ENCODE measurements at regions not wholly inside any gene's neighbourhood (a gene's known extent, or its start where the extent isn't known, plus 50 kb on each side); places are given as distances from the start of the nearest gene placed in this dataset.

DNA sequence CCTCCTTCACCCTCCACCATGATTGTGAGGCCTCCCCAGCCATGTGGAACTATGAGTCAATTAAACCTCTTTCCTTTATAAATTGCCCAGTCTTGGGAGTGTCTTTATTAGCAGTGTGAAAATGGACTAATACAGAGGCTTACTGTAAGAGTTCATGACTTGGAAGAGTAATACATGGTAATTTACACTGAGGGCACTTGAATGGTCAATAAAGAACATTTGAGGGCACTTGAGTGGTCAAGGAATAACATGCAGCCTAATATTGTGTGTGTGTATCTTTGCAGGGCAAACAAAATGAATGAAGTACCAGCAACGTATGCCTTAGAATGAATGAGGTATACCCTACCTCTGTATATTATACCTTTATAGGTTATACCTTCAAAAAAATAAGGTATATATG lies 190.4 kb upstream of the SOX11 start:
- no peaks in the 10 kb centered on the region for H3K27me3 ChIP-seq (ENCODE audit: control insufficient read depth, insufficient read depth, low read length)
- H3K4me3 ChIP-seq (ENCODE audit: low read depth, low read length), result no peak overlapping the region
- H3K36me3 ChIP-seq (ENCODE audit: control insufficient read depth, insufficient read depth, low read length), result no peaks in the 10 kb centered on the region
- POLR2A ChIA-PET, result no interaction called here
- DNase-seq (ENCODE audit: low read depth), result no peak
- TF ChIP-seq, protein P1, sequence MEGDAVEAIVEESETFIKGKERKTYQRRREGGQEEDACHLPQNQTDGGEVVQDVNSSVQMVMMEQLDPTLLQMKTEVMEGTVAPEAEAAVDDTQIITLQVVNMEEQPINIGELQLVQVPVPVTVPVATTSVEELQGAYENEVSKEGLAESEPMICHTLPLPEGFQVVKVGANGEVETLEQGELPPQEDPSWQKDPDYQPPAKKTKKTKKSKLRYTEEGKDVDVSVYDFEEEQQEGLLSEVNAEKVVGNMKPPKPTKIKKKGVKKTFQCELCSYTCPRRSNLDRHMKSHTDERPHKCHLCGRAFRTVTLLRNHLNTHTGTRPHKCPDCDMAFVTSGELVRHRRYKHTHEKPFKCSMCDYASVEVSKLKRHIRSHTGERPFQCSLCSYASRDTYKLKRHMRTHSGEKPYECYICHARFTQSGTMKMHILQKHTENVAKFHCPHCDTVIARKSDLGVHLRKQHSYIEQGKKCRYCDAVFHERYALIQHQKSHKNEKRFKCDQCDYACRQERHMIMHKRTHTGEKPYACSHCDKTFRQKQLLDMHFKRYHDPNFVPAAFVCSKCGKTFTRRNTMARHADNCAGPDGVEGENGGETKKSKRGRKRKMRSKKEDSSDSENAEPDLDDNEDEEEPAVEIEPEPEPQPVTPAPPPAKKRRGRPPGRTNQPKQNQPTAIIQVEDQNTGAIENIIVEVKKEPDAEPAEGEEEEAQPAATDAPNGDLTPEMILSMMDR (IDR thresholded peaks at IDR 0.05; ENCODE audit: insufficient read depth, low read depth, low read length), result no peak
- CTCF ChIA-PET, result no interaction called here

DNA sequence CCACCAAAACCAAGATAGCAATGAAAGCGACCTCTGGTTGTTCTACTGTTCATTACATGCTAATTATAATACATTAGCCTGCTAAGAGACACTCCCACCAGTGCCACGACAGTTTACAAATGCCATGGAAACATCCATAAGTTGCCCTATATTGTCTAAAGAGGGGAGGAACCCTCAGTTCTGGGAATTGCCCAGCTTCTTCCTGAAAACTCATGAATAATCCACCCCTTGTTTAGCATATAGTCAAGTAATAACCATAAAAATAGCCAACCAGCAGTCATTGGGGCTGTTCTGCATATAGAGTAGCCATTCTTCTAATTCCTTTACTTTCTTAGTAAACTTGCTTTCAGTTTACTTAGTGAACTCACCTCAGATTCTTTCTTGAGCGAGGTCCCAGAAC lies 189.8 kb upstream of the SOX11 start:
- H3K4me3 ChIP-seq (ENCODE audit: low read depth, low read length), result no peak overlapping the region
- no peak for DNase-seq (ENCODE audit: low read depth)
- TF ChIP-seq, protein P1 (IDR thresholded peaks at IDR 0.05; ENCODE audit: insufficient read depth, low read depth, low read length), result no peak
- ChIA-PET CTCF (no interaction called here), POLR2A (no interaction called here)
- no peaks in the 10 kb centered on the region for H3K36me3 ChIP-seq (ENCODE audit: control insufficient read depth, insufficient read depth, low read length)
- H3K27me3 ChIP-seq (ENCODE audit: control insufficient read depth, insufficient read depth, low read length), result no peaks in the 10 kb centered on the region

DNA sequence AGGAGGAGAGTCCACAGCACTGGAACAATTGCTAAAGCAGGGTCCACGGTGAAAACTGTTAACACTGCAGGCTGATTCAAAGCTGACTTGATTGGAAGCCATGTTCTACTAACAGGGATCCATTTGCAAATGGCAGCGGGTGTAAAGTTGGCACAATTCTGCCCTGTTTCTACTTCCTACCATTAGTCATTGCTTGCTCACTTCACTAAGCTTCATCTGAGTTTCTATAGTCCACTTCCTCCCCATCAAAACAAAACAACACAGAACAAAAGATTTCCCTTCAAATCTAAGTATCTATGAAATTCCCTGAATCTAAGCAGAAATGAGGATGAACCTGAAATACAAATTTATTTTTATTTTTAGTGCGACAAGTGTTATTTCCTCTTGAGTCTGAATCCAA lies 187.4 kb upstream of the SOX11 start:
- Histone ChIP-seq H3K4me3 (ENCODE audit: low read depth, low read length) (no peak overlapping the region), H3K36me3 (ENCODE audit: control insufficient read depth, insufficient read depth, low read length) (no peaks in the 10 kb centered on the region), H3K27me3 (ENCODE audit: control insufficient read depth, insufficient read depth, low read length) (no peaks in the 10 kb centered on the region)
- DNase-seq (ENCODE audit: low read depth), result no peak
- CTCF ChIA-PET, result no interaction called here
- TF ChIP-seq, protein P1 (IDR thresholded peaks at IDR 0.05; ENCODE audit: insufficient read depth, low read depth, low read length), result no peak
- POLR2A ChIA-PET, result no interaction called here

DNA sequence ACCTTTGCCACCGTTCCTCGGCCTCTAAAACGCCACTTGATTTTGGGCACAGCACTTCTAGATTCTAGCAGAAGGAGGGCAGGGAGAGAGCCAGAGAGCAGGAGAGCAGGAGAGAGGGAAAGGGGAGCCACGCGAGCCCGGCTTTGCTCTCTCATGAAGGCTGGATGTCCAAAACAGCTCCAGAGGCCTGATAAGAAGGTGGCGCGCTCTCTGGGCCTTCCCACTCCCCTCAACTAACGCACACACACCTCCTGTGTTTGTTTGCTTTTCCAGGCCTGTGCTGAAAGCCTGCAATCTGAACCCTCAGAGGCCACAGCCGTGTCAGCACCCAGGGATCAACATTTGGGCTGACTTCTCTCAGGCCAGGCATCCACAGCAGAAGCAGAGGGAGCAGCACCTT lies 184.8 kb upstream of the SOX11 start:
- TF ChIP-seq, protein P1 (IDR thresholded peaks at IDR 0.05; ENCODE audit: insufficient read depth, low read depth, low read length), result no peak
- H3K4me3 ChIP-seq (ENCODE audit: low read depth, low read length), result no peak overlapping the region
- CTCF ChIA-PET, result no interaction called here
- no peaks in the 10 kb centered on the region for H3K27me3 ChIP-seq (ENCODE audit: control insufficient read depth, insufficient read depth, low read length)
- H3K36me3 ChIP-seq (ENCODE audit: control insufficient read depth, insufficient read depth, low read length), result no peaks in the 10 kb centered on the region
- POLR2A ChIA-PET, result no interaction called here
- DNase-seq (ENCODE audit: low read depth), result no peak

DNA sequence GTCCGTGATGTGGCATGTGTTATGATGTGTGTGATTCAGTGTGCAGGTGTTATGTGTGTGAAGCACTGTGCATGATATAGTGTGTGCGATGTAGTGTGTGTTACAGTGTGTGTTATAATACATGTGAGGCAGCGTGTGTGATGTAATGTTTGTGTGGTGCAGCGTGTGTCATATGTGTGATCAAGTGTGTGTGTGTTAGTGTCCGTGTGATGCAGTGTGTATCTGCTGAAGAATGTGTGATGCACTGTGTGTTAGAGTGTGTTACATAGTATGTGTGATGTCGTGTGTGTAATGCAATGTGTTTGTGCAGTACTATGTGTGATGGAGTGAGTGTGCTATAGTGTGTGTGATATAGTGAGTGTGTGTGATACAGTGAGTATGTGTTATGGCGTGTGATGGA lies 182.8 kb upstream of the SOX11 start:
- CTCF ChIA-PET, result interaction anchor here (0.8 kb wide), 1 partner anchor 339 kb away, joined by 3 read pairs; no protein-coding TSS in a partner anchor
- Histone ChIP-seq H3K27me3 (ENCODE audit: control insufficient read depth, insufficient read depth, low read length) (no peaks in the 10 kb centered on the region), H3K4me3 (ENCODE audit: low read depth, low read length) (no peak overlapping the region), H3K36me3 (ENCODE audit: control insufficient read depth, insufficient read depth, low read length) (no peaks in the 10 kb centered on the region)
- no peak for DNase-seq (ENCODE audit: low read depth)
- TF ChIP-seq, protein P1 (IDR thresholded peaks at IDR 0.05; ENCODE audit: insufficient read depth, low read depth, low read length), result no peak
- POLR2A ChIA-PET, result no interaction called here

Data from BJ (cell line).